ENCODE measurements at regions not wholly inside any gene's neighbourhood (a gene's known extent, or its start where the extent isn't known, plus 50 kb on each side); places are given as distances from the start of the nearest gene placed in this dataset.

- TF ChIP-seq YY1 (IDR thresholded peaks at IDR 0.05; ENCODE audit: insufficient read depth, insufficient read length) (no peak), SUZ12 (IDR thresholded peaks at IDR 0.05; ENCODE audit: extremely low read depth, insufficient read depth, insufficient read length) (no peak)
Observed at GRCh38 chr16:86735727-86736126, 157.4 kb downstream of the FOXL1 start.
